Fibroblast of lung (primary cell): ENCODE measurements at regions not wholly inside any gene's neighbourhood (a gene's known extent, or its start where the extent isn't known, plus 50 kb on each side); places are given as distances from the start of the nearest gene placed in this dataset.
A peak's percentile ranks its signal among the peaks of the same experiment; 100 is the strongest.

Experiments
- DNase-seq, 2 donors: peaks; one replicate each; pipeline versions ENCODE4 v3.0.0 to v3.0.0-alpha.2; 2010; ENCODE audit warnings: low read depth in 2 of 2
- H2AFZ ChIP-seq: 2 replicates; pipeline ENCODE4 v1.5.1; 2012; ENCODE audit warnings: low read length, control low read depth, inconsistent platforms
- H3K27ac ChIP-seq: 2 replicates; pipeline ENCODE4 v1.5.1; 2011; ENCODE audit warnings: low read length, control low read depth; ENCODE audit not compliant: insufficient read depth
- H3K27me3 ChIP-seq: 2 replicates; pipeline ENCODE4 v1.5.1; 2011; ENCODE audit warnings: mild to moderate bottlenecking, low read length; ENCODE audit not compliant: control insufficient read depth, insufficient read depth
- H3K36me3 ChIP-seq: 2 replicates; pipeline ENCODE4 v1.5.1; 2011; ENCODE audit warnings: low read length; ENCODE audit not compliant: control insufficient read depth, insufficient read depth
- H3K4me1 ChIP-seq: 2 replicates; pipeline ENCODE4 v1.5.1; 2011; ENCODE audit warnings: low read length; ENCODE audit not compliant: control insufficient read depth, insufficient read depth; ENCODE audit errors: extremely low read depth
- H3K4me2 ChIP-seq: 2 replicates; pipeline ENCODE4 v1.5.1; 2011; ENCODE audit warnings: low read length, control low read depth; ENCODE audit not compliant: insufficient read depth; ENCODE audit errors: extremely low read depth
- H3K4me3 ChIP-seq, 4 experiments: fragments of 200-600 bp in 1 of 4; sonication (generic) in 1 of 4; replicated peaks in 1 of 4; 2 replicates each; pipeline ENCODE4 v1.5.1; 2011 to 2016; ENCODE audit warnings: low read length in 4 of 4, low read depth in 3 of 4, mild to moderate bottlenecking in 3 of 4, control low read depth in 2 of 4, inconsistent platforms in 1 of 4, mixed read lengths in 1 of 4; ENCODE audit not compliant: insufficient read depth in 1 of 4; ENCODE audit errors: control extremely low read depth in 1 of 4
- H3K79me2 ChIP-seq: 2 replicates; pipeline ENCODE4 v1.5.1; 2012; ENCODE audit warnings: mild to moderate bottlenecking, low read length, inconsistent platforms; ENCODE audit not compliant: control insufficient read depth, insufficient read depth
- H3K9ac ChIP-seq: 2 replicates; pipeline ENCODE4 v1.5.1; 2011; ENCODE audit warnings: mild to moderate bottlenecking, low read length, control low read depth; ENCODE audit not compliant: insufficient read depth
- H3K9me3 ChIP-seq: 2 replicates; pipeline ENCODE4 v1.5.1; 2012; ENCODE audit warnings: low read depth, low read length; ENCODE audit not compliant: control insufficient read depth, insufficient read depth
- H4K20me1 ChIP-seq: 2 replicates; pipeline ENCODE4 v1.5.1; 2011; ENCODE audit warnings: low read length; ENCODE audit not compliant: control insufficient read depth, insufficient read depth; ENCODE audit errors: extremely low read depth
- CTCF ChIP-seq, 2 donors: IDR thresholded peaks in 1 of 2; conservative IDR thresholded peaks in 1 of 2; 1 replicate in 1 of 2; 2 replicates in 1 of 2; pipeline ENCODE4 v1.5.1; 2011 to 2012; ENCODE audit warnings: low read length in 2 of 2, control low read depth in 1 of 2, inconsistent platforms in 1 of 2, low read depth in 1 of 2, mild to moderate bottlenecking in 1 of 2
- EZH2 ChIP-seq: IDR thresholded peaks from 2 replicates; pipeline ENCODE4 v1.5.1; 2012; ENCODE audit warnings: low read length, control low read depth, mild to moderate bottlenecking; ENCODE audit errors: missing control alignments

- H2AFZ ChIP-seq = no peak overlapping the region
- H3K36me3 ChIP-seq = no peaks in the 10 kb centered on the region
Measured at GRCh38 chr19:29105629-29106292, 107.2 kb downstream of the UQCRFS1 start.

DNA sequence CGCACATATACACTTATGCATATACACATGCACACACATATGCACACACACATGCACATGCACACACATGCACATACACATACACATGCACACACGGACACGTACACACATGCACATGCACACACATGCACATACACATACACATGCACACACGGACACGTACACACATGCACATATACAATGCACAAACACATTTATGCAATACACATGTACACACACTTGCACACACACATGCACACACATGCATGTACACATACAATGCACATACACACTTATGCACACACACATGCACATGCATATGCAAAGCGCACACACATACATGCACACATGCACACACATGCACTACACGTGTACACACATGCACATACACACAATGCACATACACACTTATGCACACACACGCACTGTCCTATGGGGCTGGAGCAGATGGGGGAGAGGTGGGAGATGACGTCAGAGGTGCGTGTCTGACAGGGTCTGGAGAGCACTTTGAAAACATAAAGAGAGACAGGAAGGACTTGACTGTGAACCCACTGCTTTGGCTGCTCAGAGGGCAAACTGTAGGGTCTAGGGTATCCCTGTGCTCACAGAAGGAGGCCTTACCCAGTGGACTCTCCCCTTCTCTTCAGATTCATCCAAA lies 108.2 kb downstream of the UQCRFS1 start:
- H3K27ac ChIP-seq = no peak overlapping the region
- H3K9me3 ChIP-seq = peaks cover 2% of the 10 kb centered on the region
- no peak overlapping the region for H3K9ac ChIP-seq
- no peak overlapping the region for H3K4me3 ChIP-seq
- DNase-seq = no peak
- no peaks in the 10 kb centered on the region for H3K36me3 ChIP-seq
- no peaks in the 10 kb centered on the region for H3K27me3 ChIP-seq
- H2AFZ ChIP-seq = no peak overlapping the region
- no peak for TF ChIP-seq EZH2
- no peak for TF ChIP-seq CTCF (conservative IDR thresholded peaks at IDR 0.05 in 1 of 2, IDR thresholded peaks at IDR 0.05 in 1 of 2; ENCODE audit: low read depth in 1 of 2, low read length in 2 of 2)
- H4K20me1 ChIP-seq = no peaks in the 10 kb centered on the region
- no peaks in the 10 kb centered on the region for H3K79me2 ChIP-seq
- H3K4me1 ChIP-seq = no peaks in the 10 kb centered on the region
- no peak overlapping the region for H3K4me2 ChIP-seq

More at GRCh38 chr19:29105629-29106292, 107.2 kb downstream of the UQCRFS1 start:
- Histone ChIP-seq H3K27me3 (no peaks in the 10 kb centered on the region), H3K4me3 (no peak overlapping the region), H3K9me3 (peaks cover 2% of the 10 kb centered on the region), H4K20me1 (no peaks in the 10 kb centered on the region), H3K79me2 (no peaks in the 10 kb centered on the region), H3K4me2 (no peak overlapping the region), H3K27ac (no peak overlapping the region), H3K4me1 (no peaks in the 10 kb centered on the region), H3K9ac (no peak overlapping the region)
- TF ChIP-seq EZH2 = no peak
- TF ChIP-seq CTCF (conservative IDR thresholded peaks at IDR 0.05 in 1 of 2, IDR thresholded peaks at IDR 0.05 in 1 of 2; ENCODE audit: low read depth in 1 of 2, low read length in 2 of 2) = no peak
- DNase-seq = no peak

DNA sequence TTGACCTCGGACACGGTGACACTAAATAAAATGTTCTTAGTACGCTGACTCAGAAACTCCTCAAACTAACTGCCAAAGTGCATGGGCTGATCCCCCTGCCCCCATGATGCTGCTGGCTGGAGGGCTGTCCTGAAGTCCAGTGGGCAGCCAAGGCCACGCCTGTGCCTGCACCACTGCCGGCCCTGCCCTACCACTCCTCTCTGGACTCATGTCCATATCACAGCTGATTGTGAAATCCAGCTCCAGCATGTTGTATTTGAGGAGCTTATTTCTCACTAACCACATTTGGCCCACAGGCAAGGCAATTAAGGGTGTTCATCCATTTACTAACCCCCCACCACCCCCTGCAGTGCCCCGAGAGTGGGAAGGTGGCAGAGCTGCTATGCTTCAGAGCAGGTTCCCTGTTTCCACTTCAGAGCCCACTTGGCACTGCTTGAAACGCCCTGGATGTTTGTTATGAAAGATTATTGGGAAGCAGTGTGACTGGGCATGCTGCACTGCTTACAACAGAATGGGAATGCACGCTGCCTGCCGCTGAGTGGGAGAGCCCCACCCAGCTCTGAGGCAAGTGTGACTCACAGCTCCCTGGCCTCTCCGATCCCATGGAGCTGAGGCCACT lies 114.0 kb downstream of the UQCRFS1 start:
- peak overlapping the region; percentile 26 for H2AFZ ChIP-seq
- H3K27ac ChIP-seq = peak overlapping the region; percentile 81
- TF ChIP-seq EZH2 (no peak), CTCF (conservative IDR thresholded peaks at IDR 0.05 in 1 of 2, IDR thresholded peaks at IDR 0.05 in 1 of 2; ENCODE audit: low read depth in 1 of 2, low read length in 2 of 2) (no peak)
- H4K20me1 ChIP-seq = no peaks in the 10 kb centered on the region
- H3K27me3 ChIP-seq = no peaks in the 10 kb centered on the region
- H3K79me2 ChIP-seq = no peaks in the 10 kb centered on the region
- H3K9me3 ChIP-seq = no peaks in the 10 kb centered on the region
- H3K9ac ChIP-seq = no peak overlapping the region
- no peak overlapping the region for H3K4me3 ChIP-seq
- peaks cover 4% of the 10 kb centered on the region for H3K4me1 ChIP-seq
- peak overlapping the region; percentile 80 for H3K4me2 ChIP-seq
- H3K36me3 ChIP-seq = no peaks in the 10 kb centered on the region
- peak; percentile 11 to 70 for DNase-seq
